Sigmoid colon (tissue), 4 donors: ENCODE measurements at regions not wholly inside any gene's neighbourhood (a gene's known extent, or its start where the extent isn't known, plus 50 kb on each side); places are given as distances from the start of the nearest gene placed in this dataset.

Experiments
- EP300 ChIP-seq, 4 donors: sonication (generic); formaldehyde crosslinking; IDR thresholded peaks; one replicate each; pipeline ENCODE4 v1.6.1; 2017; ENCODE audit warnings: antibody characterized with exemption in 4 of 4
- POLR2A ChIP-seq, 2 donors: fragments of 450-650 bp; IDR thresholded peaks; one replicate each; pipeline ENCODE4 v1.6.1; 2016; ENCODE audit warnings: antibody characterized with exemption in 2 of 2, mild to moderate bottlenecking in 2 of 2, moderate library complexity in 2 of 2
- POLR2AphosphoS5 ChIP-seq, 4 donors: sonication (generic); formaldehyde crosslinking; IDR thresholded peaks; one replicate each; pipeline ENCODE4 v1.6.1; 2017; ENCODE audit warnings: antibody characterized with exemption in 4 of 4
- TF ChIP-seq, protein P1 (sequence below), 4 experiments: fragments of 450-650 bp in 3 of 4; fragments of 200-600 bp in 1 of 4; IDR thresholded peaks; one replicate each; pipeline ENCODE4 v1.5.1; 2016 to 2019; ENCODE audit warnings: antibody characterized with exemption in 4 of 4, mild to moderate bottlenecking in 3 of 4, moderate library complexity in 2 of 4

DNA sequence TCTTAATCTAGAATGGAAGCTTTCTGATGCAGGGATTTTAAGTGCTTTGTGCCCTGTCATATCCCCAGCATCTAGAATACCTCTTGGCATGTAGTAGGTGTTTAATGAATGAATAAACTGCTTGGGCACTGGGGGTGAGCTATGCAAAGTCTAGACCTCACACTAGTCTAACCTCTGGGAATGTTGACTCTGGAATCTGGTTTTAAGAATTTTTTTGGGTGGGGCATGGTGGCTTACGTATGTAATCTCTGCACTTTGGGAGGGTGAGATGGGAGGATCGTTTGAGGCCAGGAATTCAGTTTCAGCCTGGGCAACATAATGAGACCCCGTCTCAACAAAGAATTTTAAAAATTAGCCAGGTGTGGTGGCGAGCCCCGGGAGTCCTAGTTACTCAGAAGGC is 146.3 kb upstream of the RGMA start:
- TF ChIP-seq, protein P1, sequence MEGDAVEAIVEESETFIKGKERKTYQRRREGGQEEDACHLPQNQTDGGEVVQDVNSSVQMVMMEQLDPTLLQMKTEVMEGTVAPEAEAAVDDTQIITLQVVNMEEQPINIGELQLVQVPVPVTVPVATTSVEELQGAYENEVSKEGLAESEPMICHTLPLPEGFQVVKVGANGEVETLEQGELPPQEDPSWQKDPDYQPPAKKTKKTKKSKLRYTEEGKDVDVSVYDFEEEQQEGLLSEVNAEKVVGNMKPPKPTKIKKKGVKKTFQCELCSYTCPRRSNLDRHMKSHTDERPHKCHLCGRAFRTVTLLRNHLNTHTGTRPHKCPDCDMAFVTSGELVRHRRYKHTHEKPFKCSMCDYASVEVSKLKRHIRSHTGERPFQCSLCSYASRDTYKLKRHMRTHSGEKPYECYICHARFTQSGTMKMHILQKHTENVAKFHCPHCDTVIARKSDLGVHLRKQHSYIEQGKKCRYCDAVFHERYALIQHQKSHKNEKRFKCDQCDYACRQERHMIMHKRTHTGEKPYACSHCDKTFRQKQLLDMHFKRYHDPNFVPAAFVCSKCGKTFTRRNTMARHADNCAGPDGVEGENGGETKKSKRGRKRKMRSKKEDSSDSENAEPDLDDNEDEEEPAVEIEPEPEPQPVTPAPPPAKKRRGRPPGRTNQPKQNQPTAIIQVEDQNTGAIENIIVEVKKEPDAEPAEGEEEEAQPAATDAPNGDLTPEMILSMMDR (IDR thresholded peaks at IDR 0.05), result no peak
- TF ChIP-seq POLR2A (IDR thresholded peaks at IDR 0.05), result no peak
- TF ChIP-seq EP300 (IDR thresholded peaks at IDR 0.05), result no peak
- TF ChIP-seq POLR2AphosphoS5 (IDR thresholded peaks at IDR 0.05), result no peak
